Lung (tissue), 11 donors: ENCODE measurements at regions not wholly inside any gene's neighbourhood (a gene's known extent, or its start where the extent isn't known, plus 50 kb on each side); places are given as distances from the start of the nearest gene placed in this dataset.

ENCODE experiments used
- ATAC-seq: fragments of 200-7000 bp; cut with Tn5 transposase; one replicate; pipeline ENCODE4 v1.9.1; 2020; ENCODE audit warnings: moderate number of reproducible peaks; ENCODE audit not compliant: insufficient read depth, low FRiP score
- DNase-seq, 3 donors: peaks; one replicate each; pipeline ENCODE4 v3.0.0-alpha.2; 2013 to 2017
- H3K27ac ChIP-seq, 2 donors: one replicate each; pipeline ENCODE4 v1.5.1; 2013; ENCODE audit warnings: mild to moderate bottlenecking in 2 of 2, moderate library complexity in 2 of 2, control low read depth in 1 of 2, inconsistent platforms in 1 of 2, low read depth in 1 of 2, low read length in 1 of 2
- H3K27me3 ChIP-seq, 3 donors: one replicate each; pipeline ENCODE4 v1.5.1; 2013; ENCODE audit warnings: low read length in 2 of 3; ENCODE audit not compliant: control insufficient read depth in 3 of 3, insufficient read depth in 3 of 3
- H3K36me3 ChIP-seq, 4 donors: one replicate each; pipeline ENCODE4 v1.5.1; 2013; ENCODE audit warnings: low read length in 4 of 4, mild to moderate bottlenecking in 1 of 4, moderate library complexity in 1 of 4; ENCODE audit not compliant: control insufficient read depth in 4 of 4, insufficient read depth in 4 of 4
- H3K4me1 ChIP-seq, 5 donors: one replicate each; pipeline ENCODE4 v1.5.1; 2013; ENCODE audit warnings: low read length in 5 of 5, mild to moderate bottlenecking in 2 of 5, moderate library complexity in 1 of 5; ENCODE audit not compliant: control insufficient read depth in 5 of 5, insufficient read depth in 5 of 5
- H3K4me3 ChIP-seq: one replicate; pipeline ENCODE4 v1.5.1; 2013; ENCODE audit warnings: mild to moderate bottlenecking, control low read depth, moderate library complexity
- H3K9ac ChIP-seq, 2 donors: one replicate each; pipeline ENCODE4 v1.5.1; 2013; ENCODE audit warnings: low read length in 2 of 2, control low read depth in 1 of 2; ENCODE audit not compliant: insufficient read depth in 1 of 2
- H3K9me3 ChIP-seq, 4 donors: one replicate each; pipeline ENCODE4 v1.5.1; 2013; ENCODE audit warnings: low read length in 3 of 4, mild to moderate bottlenecking in 1 of 4, moderate library complexity in 1 of 4; ENCODE audit not compliant: control insufficient read depth in 4 of 4, insufficient read depth in 3 of 4
- WGBS, 2 donors: extraction: QIAGEN DNeasy Blood & Tissue Kit; methylation state at CpG; one replicate each; pipeline ENCODE4 v1.1.7; 2013; 5-methylcytosine and 5-hydroxymethylcytosine counted together
- TF ChIP-seq, protein P1 (sequence below): IDR thresholded peaks from 2 replicates; pipeline ENCODE4 v1.5.1; 2012; ENCODE audit warnings: mild to moderate bottlenecking; ENCODE audit errors: control extremely low read depth, extremely low read depth
- donor health status: control.
- donor health status: control.
- donor health status: Bipolar disorder and iron deficiency.
- donor health status: healthy.
- donor health status: DM: yes; HTN: yes; CAD: no.

DNA sequence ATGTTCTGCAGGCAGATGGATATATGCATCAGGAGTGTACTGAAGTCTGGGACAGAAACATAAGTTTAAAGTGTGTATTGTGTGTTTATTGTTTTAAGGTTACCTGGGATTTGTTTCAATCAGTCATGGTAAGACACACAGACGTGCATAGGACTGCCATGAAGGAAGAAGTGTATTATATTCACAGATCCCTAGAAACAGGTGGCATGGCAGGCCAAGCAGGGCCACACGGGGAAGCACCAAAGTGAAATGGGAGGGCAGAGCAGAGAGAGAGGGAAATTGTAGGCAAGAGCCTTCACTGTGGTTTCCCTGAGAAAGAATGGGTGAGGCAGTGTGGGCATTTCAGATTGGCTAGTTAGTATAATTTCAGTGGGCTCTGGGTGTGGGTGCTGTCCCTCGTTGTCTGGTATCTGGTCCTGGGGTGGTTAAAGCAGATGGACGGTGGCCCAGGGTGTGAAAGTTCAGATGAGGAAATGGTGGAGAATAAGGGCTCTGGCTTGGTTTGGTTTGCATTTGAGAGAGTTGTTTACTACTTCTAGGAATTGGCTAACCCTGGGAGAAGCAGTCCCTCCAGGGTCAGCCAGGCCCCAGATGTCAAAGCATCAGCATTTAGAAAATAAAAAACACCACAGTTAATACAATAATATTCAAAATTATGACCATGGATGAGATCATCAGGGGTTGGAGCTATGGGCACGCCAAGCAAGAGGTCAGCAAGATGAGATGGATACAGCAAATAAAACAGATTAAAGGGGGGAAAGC is 160.0 kb downstream of the LRRC30 start:
- Histone ChIP-seq H3K27me3 (peaks cover 0 to 3% (median 0%) of the 10 kb centered on the region in 3 donors), H3K27ac (no peak overlapping the region), H3K4me3 (no peak overlapping the region), H3K4me1 (no peaks in the 10 kb centered on the region), H3K36me3 (no peaks in the 10 kb centered on the region), H3K9me3 (no peaks in the 10 kb centered on the region), H3K9ac (no peak overlapping the region)
- WGBS, 2 donors: 89 to 92% methylated on average over 5 of the region's 5 CpGs
- TF ChIP-seq, protein P1, sequence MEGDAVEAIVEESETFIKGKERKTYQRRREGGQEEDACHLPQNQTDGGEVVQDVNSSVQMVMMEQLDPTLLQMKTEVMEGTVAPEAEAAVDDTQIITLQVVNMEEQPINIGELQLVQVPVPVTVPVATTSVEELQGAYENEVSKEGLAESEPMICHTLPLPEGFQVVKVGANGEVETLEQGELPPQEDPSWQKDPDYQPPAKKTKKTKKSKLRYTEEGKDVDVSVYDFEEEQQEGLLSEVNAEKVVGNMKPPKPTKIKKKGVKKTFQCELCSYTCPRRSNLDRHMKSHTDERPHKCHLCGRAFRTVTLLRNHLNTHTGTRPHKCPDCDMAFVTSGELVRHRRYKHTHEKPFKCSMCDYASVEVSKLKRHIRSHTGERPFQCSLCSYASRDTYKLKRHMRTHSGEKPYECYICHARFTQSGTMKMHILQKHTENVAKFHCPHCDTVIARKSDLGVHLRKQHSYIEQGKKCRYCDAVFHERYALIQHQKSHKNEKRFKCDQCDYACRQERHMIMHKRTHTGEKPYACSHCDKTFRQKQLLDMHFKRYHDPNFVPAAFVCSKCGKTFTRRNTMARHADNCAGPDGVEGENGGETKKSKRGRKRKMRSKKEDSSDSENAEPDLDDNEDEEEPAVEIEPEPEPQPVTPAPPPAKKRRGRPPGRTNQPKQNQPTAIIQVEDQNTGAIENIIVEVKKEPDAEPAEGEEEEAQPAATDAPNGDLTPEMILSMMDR: no peak
- DNase-seq (no peak), ATAC-seq (no peak)

DNA sequence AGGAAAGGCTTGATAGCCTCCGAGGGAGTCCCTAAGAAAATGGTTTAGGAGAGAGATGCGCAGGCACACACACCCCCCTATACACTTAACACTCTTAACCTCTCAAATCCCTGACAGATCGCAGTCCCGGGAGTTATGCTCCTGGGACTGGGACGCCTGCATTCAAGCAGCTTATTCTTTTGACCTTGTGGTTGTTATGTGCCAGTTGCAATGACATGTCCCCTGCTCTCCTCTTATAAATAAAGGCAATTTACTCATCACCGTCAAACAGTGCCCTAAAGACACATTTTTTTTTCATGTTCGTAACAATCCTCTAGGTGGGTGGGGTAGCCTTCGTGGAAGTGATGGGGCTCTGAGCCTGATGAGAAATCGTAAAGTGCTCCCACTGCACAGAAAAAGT is 162.2 kb downstream of the LRRC30 start:
- TF ChIP-seq, protein P1: no peak
- no peaks in the 10 kb centered on the region for H3K9me3 ChIP-seq
- no peaks in the 10 kb centered on the region for H3K27me3 ChIP-seq
- no peak overlapping the region for H3K4me3 ChIP-seq
- no peak overlapping the region for H3K27ac ChIP-seq
- no peaks in the 10 kb centered on the region for H3K4me1 ChIP-seq
- WGBS, 2 donors: 84 to 89% methylated on average over 9 of the region's 9 CpGs
- no peaks in the 10 kb centered on the region for H3K36me3 ChIP-seq
- ATAC-seq (no peak), DNase-seq (no peak)
- H3K9ac ChIP-seq: no peak overlapping the region

DNA sequence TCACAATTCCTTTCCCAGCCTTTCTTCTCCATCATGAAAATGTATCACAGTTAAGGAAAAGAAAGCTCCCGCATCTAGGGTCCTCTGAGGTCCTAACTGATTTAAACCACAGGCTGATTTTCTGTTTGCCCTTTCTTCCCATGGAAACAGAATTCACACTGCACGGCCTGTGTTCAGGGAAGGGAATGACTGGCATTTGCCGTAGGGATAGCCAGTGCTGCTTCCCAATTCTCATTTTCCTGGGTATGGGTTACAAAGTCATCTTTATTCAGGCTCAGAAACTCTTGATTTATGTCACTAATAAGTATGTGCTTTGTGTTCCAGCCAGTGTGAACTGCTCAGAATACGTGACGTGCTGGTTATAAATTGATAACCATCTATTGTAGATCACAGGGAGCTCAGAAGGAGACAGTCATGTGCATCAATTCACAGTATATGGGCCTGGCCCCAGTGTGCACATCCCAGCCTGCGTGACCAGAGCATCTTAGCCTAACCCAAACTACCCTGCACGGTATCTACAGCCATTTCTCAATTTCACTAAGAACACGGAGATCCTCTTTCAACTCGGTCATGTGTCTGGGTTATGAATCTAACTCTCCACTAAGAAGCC is 163.3 kb downstream of the LRRC30 start:
- Histone ChIP-seq H3K27ac (no peak overlapping the region), H3K36me3 (no peaks in the 10 kb centered on the region), H3K27me3 (no peaks in the 10 kb centered on the region), H3K9ac (no peak overlapping the region), H3K4me1 (no peaks in the 10 kb centered on the region), H3K4me3 (no peak overlapping the region), H3K9me3 (no peaks in the 10 kb centered on the region)
- DNase-seq (no peak), ATAC-seq (no peak)
- 90 to 93% methylated on average over 9 of the region's 9 CpGs for WGBS, 2 donors
- TF ChIP-seq, protein P1: no peak
